GM06990 (cell line): ENCODE measurements at regions not wholly inside any gene's neighbourhood (a gene's known extent, or its start where the extent isn't known, plus 50 kb on each side); places are given as distances from the start of the nearest gene placed in this dataset.
A peak's percentile ranks its signal among the peaks of the same experiment; 100 is the strongest.
"Not testable (repeated sequence)": the region's sequence is repeated elsewhere in the genome, so short reads cannot be mapped to it uniquely, and the experiment has no call there.

Experiments used
- DNase-seq: peaks from one replicate; pipeline ENCODE4 v3.0.0-alpha.2; 2011; ENCODE audit not compliant: insufficient read length; ENCODE audit errors: extremely low read depth
- H3K27me3 ChIP-seq: replicated peaks from 2 replicates; pipeline ENCODE4 v1.6.0; 2011; ENCODE audit warnings: low read length; ENCODE audit not compliant: control insufficient read depth, insufficient read depth
- H3K36me3 ChIP-seq: 2 replicates; pipeline ENCODE4 v1.5.1; 2011; ENCODE audit warnings: low read length; ENCODE audit not compliant: control insufficient read depth, insufficient read depth
- H3K4me3 ChIP-seq: replicated peaks from 2 replicates; pipeline ENCODE4 v1.5.1; 2011; ENCODE audit warnings: low read depth, mild to moderate bottlenecking, control low read depth, low read length
- TF ChIP-seq, protein P1 (sequence below): IDR thresholded peaks from 2 replicates; pipeline ENCODE4 v1.5.1; 2011; ENCODE audit warnings: low read length, control low read depth, mild to moderate bottlenecking, inconsistent platforms; ENCODE audit not compliant: insufficient read depth, poor library complexity, severe bottlenecking

DNA sequence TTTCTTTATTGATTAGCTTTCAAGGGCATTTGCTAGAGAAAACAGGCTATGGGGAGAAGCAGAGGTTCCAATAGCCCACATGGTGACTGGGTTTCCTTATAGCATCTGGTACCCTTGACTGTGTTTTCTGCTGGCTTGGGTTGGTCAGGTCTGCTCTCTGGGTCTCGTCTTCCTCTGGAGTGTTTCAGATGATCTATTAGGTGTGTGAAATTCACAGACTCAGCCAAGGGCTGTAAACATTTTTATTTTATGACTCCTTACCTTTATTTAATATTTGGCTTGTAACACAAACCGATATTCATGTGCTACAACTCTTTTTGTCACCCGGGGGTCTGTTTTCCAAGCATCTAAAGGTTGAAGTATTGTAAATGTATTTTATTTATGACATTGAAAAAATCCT, 338.9 kb downstream of the GADD45G start:
- Histone ChIP-seq H3K4me3 (no peak overlapping the region), H3K36me3 (no peaks in the 10 kb centered on the region), H3K27me3 (peaks cover 2% of the 10 kb centered on the region)
- TF ChIP-seq, protein P1, sequence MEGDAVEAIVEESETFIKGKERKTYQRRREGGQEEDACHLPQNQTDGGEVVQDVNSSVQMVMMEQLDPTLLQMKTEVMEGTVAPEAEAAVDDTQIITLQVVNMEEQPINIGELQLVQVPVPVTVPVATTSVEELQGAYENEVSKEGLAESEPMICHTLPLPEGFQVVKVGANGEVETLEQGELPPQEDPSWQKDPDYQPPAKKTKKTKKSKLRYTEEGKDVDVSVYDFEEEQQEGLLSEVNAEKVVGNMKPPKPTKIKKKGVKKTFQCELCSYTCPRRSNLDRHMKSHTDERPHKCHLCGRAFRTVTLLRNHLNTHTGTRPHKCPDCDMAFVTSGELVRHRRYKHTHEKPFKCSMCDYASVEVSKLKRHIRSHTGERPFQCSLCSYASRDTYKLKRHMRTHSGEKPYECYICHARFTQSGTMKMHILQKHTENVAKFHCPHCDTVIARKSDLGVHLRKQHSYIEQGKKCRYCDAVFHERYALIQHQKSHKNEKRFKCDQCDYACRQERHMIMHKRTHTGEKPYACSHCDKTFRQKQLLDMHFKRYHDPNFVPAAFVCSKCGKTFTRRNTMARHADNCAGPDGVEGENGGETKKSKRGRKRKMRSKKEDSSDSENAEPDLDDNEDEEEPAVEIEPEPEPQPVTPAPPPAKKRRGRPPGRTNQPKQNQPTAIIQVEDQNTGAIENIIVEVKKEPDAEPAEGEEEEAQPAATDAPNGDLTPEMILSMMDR = no peak
- DNase-seq = no peak

DNA sequence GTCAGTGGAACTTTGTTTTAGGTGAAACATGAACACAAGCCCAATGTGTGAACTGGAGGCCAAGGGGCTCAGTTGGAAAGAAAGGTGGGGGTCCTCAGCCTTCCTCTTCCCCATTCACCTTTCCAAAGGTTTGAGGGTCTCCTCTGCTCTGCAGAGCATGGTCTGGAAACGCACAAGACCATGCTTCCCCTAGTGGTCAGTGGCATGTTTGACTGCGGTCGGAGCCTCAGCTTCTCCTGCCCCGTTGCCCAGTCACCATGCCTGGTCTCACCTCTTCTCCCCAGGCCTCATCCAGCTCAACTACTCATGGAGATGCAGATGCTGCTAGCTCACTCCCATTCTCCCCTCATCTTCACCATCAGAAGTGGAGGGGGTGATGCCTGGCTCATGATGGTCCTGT, 340.3 kb downstream of the GADD45G start:
- no peaks in the 10 kb centered on the region; the same call in 1 of the 2 replicates for H3K27me3 ChIP-seq

DNA sequence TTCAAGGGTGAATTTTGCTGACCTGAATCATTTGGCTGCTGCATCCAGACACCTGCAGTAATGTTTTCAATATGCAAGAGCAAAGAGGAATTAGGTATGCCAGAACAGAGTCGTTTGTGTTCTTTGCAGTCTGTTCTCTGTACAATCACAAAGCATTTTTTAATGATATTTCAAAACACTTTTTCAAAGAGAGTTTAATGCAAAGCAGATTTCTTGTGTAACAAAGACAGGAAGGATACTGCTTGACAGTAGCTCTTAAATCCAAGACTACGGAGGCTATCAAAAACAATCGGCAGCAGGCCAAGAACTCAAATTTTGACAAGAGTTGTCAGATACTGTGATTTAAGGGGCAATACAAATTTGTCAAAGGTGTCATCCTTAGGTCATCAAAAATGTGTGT, 341.9 kb downstream of the GADD45G start:
- TF ChIP-seq, protein P1 = no peak
- no peak overlapping the region for H3K4me3 ChIP-seq
- no peaks in the 10 kb centered on the region; the same call in 1 of the 2 replicates for H3K27me3 ChIP-seq
- H3K36me3 ChIP-seq = no peaks in the 10 kb centered on the region
- no peak for DNase-seq

More for the DNA sequence above, 340.3 kb downstream of the GADD45G start:
- H3K4me3 ChIP-seq = no peak overlapping the region
- H3K36me3 ChIP-seq = no peaks in the 10 kb centered on the region
- TF ChIP-seq, protein P1 = peak; percentile 33
- no peak for DNase-seq

DNA sequence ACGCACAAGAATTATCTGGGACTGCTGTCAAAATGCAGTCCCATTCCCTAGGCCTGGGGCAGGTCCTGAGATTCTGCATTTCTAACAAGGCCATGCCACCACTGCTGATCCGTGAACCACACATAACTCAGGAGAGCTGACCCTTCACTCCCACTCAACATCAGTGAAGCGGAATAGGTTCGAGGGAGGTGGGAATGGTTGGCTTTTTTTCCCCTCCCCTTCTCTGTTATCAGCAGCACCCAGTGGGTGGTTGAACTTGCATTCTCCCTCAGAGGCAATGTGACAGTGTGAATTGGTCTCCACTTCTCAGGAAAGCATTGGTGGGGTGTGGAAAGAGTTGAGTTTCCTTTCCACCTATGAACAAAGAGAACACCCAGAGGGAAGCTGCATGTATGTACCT, 344.3 kb downstream of the GADD45G start:
- Histone ChIP-seq H3K27me3 (no peaks in the 10 kb centered on the region; the same call in 1 of the 2 replicates), H3K4me3 (no peak overlapping the region)

DNA sequence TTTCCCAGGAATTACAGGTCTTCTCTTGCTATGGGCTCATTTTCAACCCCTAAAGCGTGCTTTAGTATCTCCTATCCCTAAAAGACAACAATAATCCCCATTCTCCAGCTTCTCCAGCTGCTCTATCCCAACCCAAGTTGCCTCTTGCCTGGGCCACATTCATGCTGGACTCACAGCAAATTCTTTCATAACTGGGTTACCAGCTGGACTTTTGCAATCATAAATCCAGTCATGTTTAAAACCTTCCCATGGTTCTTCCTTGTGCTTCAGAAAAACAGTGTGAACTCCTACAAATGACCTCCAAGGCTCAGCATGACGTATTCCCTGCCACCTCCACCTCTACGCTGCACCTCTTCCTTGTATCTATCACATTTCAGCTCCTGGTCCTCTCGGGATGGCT, 346.9 kb downstream of the GADD45G start:
- no peaks in the 10 kb centered on the region for H3K27me3 ChIP-seq
- no peaks in the 10 kb centered on the region for H3K36me3 ChIP-seq
- DNase-seq = no peak
- no peak overlapping the region for H3K4me3 ChIP-seq
- TF ChIP-seq, protein P1 = no peak

More for the DNA sequence above, 344.3 kb downstream of the GADD45G start:
- no peak for DNase-seq
- TF ChIP-seq, protein P1 = no peak
- H3K36me3 ChIP-seq = no peaks in the 10 kb centered on the region

DNA sequence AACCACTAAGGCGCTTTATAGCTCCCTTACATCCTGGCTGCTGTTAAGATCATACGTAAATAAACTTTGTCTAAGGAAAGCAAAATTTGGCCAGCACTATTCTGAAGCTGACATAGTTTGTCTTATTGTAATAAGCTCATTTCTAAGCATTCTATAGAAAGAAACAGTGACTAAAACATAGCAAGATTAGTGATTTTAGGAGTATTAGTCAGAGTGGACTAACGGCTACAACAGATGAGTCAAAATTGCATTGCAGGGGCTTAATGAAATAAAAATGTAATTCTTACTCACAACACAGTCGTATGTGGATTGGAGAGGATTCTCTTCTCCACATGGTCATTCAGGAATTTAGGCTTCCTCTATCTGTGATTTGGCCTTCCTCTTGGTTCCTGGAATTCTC, 347.6 kb downstream of the GADD45G start:
- H3K4me3 ChIP-seq = no peak overlapping the region
- H3K36me3 ChIP-seq = no peaks in the 10 kb centered on the region
- TF ChIP-seq, protein P1 = no peak
- H3K27me3 ChIP-seq = no peaks in the 10 kb centered on the region
- no peak for DNase-seq

DNA sequence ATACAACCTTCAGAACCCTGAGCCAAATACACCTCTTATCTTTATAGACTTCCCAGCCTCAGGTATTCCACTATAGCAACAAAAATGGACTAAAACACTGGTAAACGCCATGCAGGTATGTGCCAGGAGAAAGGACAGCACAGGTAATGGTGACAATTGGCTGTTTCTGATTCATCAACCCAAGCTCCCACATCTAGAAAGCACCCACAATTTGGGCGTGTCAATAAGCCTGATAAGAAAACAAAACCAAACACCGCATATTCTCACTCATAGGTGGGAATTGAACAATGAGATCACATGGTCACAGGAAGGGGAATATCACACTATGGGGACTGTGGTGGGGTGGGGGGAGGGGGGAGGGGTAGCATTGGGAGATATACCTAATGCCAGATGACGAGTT, 348.5 kb downstream of the GADD45G start:
- H3K4me3 ChIP-seq, H3K36me3 ChIP-seq, H3K27me3 ChIP-seq, DNase-seq: not testable (repeated sequence)
